ENCODE measurements at regions not wholly inside any gene's neighbourhood (a gene's known extent, or its start where the extent isn't known, plus 50 kb on each side); places are given as distances from the start of the nearest gene placed in this dataset.

DNA sequence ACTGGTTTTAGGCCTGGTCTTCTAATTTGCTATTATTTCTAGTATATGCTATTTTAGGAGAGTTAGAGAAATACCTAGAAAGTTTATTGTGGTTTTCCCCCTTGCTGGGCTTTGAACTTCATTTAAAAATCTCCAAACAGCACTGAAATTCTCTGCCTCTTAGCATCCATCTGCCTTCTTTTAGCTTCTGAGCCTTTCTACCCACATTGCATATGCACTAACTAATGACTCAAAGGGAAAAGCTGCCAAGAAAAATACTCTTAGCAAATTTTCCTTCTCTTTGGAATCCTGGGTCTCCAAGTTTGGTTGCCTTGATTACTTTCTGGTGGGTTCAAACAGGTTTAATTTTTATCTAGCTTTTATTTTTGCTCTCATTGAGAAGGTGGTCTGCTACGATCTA is 408.4 kb upstream of the PTBP2 start:
- TF ChIP-seq, protein P1, sequence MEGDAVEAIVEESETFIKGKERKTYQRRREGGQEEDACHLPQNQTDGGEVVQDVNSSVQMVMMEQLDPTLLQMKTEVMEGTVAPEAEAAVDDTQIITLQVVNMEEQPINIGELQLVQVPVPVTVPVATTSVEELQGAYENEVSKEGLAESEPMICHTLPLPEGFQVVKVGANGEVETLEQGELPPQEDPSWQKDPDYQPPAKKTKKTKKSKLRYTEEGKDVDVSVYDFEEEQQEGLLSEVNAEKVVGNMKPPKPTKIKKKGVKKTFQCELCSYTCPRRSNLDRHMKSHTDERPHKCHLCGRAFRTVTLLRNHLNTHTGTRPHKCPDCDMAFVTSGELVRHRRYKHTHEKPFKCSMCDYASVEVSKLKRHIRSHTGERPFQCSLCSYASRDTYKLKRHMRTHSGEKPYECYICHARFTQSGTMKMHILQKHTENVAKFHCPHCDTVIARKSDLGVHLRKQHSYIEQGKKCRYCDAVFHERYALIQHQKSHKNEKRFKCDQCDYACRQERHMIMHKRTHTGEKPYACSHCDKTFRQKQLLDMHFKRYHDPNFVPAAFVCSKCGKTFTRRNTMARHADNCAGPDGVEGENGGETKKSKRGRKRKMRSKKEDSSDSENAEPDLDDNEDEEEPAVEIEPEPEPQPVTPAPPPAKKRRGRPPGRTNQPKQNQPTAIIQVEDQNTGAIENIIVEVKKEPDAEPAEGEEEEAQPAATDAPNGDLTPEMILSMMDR (IDR thresholded peaks at IDR 0.05), result no peak
- no peak for TF ChIP-seq POLR2A (IDR thresholded peaks at IDR 0.05)
